CD4-positive, alpha-beta T cell treated with Interleukin-6 for 4 hours (primary cell): ENCODE measurements at regions not wholly inside any gene's neighbourhood (a gene's known extent, or its start where the extent isn't known, plus 50 kb on each side); places are given as distances from the start of the nearest gene placed in this dataset.
"Not testable (repeated sequence)": the region's sequence is repeated elsewhere in the genome, so short reads cannot be mapped to it uniquely, and the experiment has no call there.

Source experiments
- DNase-seq: peaks from one replicate; pipeline ENCODE4 v3.0.0-alpha.2; 2020; ENCODE audit warnings: mixed read lengths

DNA sequence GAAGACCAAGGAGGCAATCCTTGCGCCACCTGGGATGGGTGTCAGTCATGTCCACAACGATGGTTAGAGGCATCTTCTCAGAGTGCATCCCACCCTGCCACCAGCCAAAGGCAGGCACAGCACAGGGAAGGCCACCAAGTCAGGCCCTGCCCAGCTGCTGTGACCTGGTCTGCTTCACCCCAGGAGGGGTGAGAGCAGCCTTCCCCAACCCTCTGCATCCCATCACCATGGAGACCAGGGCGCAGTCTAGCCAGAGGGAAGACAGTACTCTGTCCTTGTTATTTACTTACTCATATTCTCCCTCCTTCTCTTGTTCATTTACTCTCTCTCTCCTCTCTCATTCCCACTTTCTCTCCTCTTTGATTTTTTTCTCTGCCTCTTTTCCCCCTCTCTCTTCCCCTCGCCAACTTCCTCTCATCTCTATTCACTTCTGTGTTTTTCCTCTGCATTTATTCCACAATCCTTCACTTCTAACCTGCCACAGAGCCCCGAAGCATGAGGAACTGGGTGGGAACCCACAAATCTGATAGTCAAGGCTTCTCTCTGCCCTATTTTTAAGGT lies 749.4 kb downstream of the UQCRFS1 start:
- no peak for DNase-seq

DNA sequence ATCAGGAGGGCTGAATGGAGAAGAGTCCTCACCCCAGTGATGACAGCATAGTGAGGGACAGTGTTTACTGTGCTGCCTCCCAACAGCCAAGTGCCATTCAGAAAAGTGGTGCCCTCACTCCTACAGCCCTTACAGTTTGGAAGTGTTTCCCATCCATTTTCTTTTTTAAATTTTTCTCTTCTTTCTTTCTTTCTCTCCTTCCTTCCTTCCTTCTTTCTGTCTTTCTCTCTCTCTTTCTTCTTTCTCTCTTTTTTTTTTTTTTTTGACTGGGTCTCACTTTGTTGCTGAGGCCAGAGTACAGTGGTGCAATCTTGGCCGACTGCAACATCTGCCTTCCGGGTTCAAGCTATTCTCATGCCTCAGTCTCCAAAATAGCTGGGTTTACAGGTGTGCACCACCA lies 755.3 kb downstream of the UQCRFS1 start:
- no peak for DNase-seq

DNA sequence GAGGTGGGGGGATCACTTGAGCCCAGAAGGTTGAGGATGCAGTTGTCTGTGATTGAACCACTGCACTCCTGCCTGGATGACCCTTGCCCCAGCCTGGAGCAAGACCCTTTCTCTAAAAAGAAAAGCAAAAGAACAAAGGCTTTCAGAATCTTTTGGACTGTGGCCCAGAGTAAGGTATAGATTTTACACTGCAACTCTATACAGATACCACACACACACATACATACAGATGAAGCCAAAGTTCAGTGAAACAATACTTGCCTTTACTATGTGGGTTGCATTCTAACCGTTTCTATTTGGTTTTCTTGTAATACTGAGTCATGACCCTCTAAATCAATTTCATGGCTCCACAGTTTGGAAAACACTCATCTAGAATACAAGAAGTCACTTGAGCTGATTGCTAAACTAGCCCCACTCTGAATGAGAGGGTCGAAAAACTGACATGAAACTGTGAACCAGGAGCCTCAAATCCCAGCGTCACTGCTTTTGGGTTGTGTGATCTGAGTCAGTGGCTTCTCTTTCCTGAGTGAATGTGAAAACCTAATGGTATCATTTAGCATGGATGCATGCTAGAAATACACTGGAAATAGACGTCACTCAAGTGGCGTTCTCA lies 756.1 kb downstream of the UQCRFS1 start:
- no peak for DNase-seq

DNA sequence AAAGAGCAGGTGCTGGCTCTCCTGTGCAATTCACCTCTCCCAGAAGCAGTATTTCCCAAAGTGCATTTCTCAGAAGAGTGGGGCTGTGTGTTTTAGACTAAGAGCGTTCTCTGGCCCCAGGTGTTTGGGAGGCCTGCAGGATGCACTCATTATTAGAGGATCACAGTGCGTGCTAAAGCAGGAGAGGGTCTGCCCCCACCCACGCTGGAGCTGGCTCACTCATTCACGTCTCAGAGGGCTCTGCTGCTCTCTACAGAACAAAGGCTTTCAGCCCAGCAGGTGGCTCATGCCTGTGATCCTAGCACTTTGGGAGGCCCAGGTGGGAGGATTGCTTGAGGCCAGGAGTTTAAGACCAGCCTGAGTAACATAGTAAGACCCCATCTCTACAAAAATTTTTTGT lies 756.7 kb downstream of the UQCRFS1 start:
- DNase-seq = no peak

DNA sequence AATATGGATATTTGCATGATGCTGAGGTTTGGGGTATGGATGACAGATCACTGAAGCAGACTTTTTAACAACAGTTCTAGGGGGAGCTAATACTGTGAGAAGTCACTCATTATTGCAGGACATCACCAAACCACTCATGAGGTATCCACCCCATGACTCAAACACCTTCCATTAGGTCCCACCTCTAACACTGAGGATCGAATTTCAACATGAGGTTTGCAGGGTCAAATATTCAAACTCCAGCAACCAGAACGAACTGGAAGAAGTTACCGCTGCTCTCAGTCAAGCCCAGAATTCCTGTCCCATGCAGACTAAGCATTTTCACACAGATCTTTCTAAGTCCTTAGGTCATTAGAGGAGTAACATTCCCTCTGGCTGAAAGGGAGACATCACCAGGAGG lies 758.9 kb downstream of the UQCRFS1 start:
- DNase-seq = no peak

DNA sequence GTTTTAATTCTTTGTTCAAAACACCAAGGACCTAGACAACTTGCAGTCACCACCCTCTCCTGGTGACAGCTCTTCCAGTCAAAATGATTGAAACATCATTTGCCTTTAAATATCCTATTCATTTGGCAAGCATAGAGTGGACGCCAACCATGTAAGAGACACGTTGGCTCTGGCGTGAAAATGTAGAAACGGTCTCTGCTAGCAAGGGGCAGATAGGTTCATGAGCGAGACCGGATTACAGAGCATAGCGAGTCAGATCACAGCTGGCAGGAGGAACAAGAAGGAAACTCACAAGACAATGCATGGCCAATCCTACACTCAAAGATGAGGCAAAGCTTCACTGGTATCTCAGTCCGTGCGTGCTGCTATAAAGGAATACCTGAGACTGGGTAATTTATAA lies 759.5 kb downstream of the UQCRFS1 start:
- DNase-seq = no peak

DNA sequence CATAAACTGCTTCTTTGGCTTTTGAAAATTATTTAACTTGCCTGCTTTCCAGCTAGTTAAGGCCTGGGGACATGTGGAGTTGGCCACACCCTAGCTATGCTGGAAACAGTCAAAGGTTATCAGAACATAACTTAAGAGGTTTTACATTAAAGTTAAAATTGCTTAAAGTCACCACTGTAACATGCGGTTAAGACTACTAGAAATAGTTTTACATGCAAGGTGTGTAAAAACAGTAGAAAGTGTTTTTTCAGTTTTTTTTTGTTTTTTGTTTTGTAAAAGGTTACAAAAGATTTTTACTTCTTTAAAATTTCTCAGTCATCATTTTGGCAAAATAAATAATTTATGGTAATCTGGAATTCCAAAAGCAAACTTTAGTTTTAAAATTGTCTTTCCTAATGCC lies 763.1 kb downstream of the UQCRFS1 start:
- DNase-seq = no peak

DNA sequence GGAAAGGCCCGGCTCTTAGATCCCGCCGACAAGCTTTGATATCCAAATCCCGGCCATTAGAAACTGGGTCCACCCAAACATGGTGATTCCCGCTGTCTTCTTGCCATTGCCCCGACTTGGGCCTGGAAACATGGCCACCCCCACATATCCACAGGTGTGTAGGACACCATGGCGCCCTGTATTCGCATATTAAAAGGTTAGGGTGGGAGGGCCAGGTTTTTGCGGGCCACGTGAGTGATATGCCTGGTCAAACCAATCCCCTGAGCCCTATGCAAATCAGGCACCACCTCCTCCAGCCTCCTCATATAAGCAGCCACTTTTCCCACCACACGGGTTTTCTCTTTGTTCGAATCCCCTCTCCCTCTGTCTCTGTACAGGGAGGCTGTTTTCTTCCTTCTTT lies 766.4 kb downstream of the UQCRFS1 start:
- no peak for DNase-seq

DNA sequence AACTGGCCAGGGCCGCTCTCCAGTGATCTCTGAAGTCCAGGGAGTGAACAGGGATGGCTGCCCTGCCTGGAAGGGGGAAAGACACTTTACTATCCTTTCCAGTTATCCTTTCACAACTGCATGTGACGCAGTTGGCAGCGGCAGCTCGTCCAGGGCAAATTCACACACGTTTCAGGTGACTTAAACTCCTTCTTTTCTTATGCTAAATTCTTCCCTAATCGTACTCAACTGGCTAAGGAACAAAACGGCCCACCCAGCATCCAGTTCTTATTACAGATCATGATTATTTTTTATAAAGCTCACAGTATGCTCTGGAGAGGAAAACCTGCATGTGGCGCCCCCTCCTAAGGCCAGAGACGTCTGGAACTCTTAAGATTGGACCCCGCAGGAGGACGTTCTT lies 767.1 kb downstream of the UQCRFS1 start:
- DNase-seq = no peak

DNA sequence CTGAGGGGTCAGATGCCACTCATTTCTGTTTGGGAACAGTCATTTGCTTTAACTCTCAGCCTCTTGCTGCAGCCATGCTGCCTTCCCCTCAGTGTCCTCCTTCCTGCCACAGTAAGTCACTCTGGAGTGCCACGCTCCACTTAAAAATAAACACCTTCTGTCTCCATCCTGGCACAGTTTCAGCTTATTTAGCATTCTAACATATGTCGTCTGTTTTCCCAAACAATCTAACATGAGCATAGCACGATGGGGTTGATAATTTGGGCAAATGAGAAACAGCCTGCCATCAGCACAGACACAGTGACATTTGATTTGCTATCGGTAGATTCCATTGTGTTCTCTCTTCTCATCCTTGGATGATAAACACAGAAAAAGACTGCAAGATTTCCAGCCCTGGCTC lies 768.6 kb downstream of the UQCRFS1 start:
- no peak for DNase-seq

DNA sequence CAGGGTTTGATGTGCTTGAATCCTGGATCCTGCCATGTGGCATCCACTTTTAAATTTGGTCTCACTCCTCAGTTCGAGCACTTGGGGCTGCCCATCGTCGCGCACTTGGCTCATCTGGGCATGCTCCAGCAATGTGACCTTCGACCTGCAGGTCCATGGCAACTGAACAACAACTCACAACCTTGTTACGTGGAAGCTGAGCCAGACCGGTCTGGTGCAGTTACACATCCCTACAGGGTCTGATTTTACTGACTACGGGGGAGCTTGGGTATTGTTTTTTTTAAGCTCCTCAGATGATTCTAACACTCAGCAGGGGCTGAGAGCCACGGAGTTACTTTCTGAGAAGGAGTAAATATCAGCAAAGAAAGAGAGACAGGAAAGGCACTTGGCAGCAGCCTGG lies 769.6 kb downstream of the UQCRFS1 start:
- DNase-seq = no peak

DNA sequence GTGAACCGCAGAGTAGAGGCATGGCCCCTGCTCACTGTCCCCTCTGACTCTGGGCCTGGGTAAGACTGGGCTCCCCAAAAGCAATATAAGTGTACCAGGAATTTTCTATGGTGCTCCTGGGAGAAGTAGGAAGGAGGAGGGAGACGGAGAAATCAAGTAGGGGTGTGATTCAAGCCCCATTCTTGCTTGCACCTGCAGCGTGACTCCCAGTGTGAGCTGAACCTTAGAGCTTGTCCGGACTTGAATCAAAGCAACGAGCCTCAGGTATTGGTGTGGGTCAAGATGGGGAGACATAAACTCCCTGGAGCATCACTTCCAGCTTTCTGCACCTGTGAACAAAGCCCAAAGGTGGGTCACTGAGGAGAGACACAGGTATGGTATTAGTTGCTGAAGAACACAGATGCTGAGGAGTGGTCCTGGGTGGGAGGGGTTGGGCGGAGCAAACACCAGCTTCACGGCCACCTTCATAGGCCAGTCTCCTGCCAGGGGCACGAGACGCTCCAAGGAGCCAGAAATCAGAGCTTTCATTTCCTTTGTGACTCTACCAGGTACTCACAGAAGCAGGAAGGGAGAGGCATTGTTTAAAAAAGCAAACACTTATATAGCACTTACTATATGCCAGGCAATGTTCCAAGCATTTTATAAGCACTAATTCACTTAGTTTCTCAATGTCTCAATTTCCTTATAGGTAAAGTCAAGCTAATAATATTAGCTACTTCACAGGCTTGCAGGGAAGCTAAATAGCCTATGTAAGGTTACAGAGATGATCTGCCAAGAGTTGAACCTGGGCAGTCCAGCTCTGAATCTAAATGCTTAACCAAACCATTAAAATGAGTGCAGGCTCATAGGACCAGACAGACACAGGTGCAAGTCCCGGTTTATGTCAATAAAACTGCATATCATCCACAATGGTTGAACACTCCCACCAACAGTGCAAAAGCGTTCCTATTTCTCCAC lies 775.3 kb downstream of the UQCRFS1 start:
- DNase-seq = no peak

DNA sequence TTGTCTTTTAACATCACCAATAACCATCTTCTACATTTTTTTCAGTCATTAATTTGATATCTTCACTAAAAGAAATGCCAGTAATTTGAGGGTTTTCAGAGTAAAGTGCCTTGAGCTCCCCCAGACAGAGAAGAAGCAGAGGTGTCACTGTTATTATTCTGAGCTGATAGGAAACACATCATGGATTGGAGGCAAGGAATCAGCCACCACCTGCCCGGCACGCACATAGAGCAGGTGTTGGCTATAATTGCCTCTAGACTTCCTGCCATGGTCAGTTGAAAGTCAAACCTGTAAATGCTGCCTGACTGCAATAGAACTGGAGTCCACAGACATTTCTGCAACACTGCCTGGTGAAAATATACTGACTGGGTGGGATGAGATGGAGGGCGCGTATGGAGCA lies 776.6 kb downstream of the UQCRFS1 start:
- no peak for DNase-seq

DNA sequence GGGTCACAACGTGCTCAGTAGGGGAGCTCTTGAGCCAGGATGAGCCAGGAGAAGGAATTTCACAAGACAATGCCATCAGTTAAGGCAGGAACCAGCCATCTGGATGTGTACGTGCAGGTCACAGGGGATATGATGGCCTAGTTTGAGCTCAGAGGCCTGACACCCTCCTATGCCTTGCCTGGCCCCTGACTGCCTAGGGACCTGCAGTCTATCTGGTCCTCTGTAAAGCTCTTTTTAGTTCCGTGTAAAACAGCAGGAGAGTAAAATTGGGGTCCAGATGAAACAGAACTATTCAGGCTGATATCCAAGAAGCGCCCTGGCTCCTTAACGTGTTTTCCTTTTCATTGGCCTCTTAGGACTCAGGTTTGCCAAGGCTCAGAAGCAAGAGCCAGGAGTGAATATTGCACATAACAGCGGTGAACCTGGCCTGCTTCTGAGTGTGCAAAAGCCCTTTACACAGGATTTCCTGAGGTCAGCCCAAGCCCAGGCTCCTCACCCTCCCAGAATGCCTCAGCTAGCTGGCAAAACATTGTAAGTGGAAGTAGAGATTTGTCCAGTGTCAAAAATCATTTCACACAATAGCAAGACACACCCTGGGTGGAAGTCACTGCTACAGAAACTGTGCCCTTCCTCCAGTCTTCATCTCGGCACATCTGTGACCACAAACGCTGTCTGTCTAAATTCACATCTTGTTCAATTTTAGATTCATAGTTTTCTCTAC lies 777.2 kb downstream of the UQCRFS1 start:
- no peak for DNase-seq

DNA sequence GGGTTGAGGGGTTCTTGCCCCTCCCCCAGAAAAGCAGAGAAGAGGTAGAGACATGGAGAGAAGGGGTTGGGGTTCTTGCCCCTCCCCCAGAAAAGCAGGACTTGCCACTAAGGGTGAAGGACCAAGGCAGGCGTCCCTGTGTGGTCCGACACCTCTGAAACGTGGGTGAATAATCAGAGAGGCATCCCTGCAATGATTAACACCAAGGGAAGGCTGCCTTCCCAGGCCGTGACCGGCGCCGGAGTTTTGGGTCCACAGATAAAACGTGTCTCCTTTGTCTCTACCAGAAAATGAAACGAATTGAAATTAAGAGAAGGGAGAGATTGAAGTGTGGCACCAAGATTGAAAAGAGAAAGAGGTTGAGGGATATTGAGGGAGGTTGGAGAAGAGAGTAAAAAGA lies 778.2 kb downstream of the UQCRFS1 start:
- DNase-seq = not testable (repeated sequence)

DNA sequence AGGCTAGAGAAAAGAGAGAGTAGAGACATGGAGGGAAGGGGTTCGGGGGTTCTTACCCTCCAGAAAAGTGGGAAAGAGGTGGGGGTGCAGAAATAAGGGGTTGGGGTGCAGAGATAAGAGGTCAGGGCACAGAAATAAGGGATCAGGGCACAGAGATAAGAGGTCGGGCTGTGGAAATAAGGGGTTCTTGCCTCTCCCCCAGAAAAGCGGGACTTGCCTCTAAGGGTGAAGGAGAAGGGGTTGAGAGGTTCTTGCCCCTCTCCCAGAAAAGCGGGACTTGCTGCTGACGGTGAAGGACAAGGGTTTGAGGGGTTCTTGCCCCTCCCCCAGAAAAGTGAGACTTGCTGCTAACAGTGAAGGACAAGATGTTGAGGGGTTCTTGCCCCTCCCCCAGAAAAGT lies 778.6 kb downstream of the UQCRFS1 start:
- not testable (repeated sequence) for DNase-seq

DNA sequence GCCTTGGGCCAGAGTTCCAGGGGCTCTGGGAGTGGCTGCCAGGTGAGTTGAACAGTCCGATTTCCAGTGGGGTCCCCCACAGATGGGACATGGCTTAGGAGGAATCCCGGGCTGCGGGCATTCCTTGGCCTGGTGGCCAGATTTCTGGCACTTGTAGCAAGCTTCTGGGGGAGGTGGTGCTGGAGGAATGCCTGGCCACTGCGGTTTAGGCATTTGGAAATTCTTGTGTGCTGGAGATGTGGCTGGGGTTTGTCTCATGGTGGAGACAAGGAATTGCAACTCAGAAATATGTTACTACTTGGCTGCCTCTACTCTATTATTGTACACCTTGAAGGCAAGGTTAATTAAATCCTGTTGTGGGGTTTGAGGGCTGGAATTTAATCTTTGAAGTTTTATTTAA lies 779.8 kb downstream of the UQCRFS1 start:
- not testable (repeated sequence) for DNase-seq

DNA sequence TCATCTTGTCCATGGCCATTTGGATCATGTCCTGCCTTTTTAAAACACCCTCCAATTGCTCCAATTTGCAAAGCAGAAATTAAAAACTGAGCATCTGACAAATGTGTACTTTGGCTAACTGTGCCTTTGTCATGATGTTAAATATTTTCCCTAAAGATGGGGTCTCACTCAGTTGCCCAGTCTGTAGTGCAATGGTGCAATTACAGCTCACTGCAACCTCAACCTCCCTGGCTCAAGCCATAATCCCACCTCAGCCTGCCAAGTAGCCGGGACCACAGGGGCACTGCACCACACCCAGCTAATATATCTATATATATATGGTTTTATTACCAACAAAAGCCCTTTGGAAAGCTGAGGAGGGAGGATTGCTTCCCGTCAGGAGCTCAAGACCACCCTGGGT lies 782.7 kb downstream of the UQCRFS1 start:
- DNase-seq = no peak

DNA sequence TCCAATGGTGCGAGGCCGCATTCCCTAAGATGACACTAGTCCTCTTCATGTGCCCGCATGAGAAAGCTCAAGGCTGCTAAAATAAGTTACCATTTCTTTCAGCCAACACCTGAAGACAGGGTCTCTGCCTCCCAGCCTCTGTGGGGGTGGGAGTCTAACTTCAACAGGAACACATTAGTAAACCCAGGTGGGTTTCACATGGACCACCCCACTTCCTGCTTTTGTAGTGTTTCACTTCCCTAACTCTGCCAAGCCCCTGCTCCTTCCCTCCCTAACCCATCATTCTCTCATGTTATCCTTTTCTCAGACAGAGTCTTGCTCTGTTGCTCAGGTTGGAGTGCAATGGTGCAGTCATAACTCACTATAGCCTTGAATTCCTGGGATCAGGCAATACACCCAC lies 783.6 kb downstream of the UQCRFS1 start:
- DNase-seq = no peak

DNA sequence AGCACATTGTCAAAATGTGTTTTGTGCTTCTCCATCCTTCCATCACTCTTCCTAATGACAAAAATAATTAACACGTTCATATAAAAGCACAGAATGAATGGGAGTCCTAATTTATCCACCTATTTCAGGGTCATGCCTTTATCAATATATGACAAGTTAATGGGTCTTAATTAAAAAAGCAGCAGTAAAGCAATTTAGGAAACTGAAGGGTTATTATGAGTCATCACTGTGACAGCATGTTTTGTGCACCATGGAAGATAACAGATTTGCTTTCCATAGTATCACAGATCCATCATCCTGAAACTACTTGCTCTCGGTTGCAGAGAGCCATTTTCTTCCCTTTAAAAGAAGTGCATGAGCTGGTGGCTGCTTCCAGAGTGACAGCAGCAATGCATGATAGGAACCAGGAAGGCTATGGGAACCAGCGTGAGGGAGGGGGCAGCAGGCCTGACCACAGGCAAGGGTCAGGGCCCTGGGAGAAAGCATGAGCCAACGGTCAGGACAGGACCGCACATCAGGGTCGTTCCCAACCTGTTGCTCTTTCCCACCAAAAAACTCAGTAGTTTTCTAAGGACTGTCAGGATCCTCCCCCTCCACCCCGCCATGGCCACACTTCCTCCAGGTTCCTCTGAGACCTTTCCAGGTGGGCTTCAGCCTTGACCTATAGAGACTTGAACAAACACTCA lies 784.1 kb downstream of the UQCRFS1 start:
- no peak for DNase-seq

DNA sequence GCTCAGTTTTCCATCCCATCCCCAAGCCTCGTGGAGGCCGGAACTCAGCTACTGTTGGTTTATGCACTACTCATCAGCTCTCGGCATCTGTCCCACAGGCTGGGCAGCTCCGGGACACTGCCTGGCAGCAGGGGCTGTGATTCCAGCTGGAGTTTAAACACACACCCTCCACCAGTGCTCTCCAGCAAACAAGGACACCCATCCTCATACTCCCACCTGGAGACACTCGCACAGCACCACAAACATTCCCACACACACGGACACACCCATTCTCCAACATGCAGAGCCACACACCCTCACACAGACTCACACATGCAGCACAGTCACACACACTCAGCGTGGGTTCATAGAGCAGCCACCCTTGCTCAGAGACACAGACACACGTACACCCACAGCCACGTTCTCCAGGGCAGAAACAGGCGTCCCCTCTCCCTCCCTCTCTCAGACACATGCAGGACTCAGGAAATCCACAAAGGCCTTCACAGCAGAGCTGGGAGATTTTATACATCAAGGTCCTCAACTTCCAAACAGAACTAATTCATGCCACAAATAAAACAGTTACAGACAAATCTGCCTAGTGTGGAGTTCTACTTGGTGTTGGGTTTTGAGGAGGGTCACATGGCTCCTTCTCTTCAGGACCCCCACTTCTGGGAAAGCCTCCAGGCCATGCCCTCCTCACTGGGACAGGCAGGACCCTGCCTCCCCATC lies 785.4 kb downstream of the UQCRFS1 start:
- no peak for DNase-seq

DNA sequence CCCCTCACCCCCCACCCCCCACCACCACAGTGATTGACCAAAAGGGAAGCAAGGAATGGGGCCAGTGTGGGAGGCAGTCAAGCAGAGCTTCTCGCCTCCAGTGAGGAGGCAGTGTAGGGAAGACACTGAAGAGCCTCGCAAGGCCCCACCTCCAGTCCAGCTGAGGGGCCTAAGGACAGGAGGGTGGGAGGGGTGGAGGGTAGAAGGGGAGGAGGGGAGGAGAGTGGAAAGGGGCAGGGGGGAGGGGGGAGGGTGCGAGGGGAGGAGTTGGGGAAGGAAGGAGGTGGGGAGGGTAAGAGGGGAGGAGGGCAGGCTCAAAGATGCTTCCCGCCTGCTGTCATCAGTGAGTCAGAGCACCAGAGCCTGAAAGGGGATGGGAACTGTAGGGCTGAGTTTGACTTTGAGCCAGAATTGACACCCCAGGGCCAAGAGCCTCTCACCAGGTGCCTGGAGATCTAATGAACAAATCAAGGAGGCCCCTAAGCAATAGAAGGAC lies 786.2 kb downstream of the UQCRFS1 start:
- DNase-seq = no peak
